Keratinocyte (primary cell): ENCODE measurements at regions not wholly inside any gene's neighbourhood (a gene's known extent, or its start where the extent isn't known, plus 50 kb on each side); places are given as distances from the start of the nearest gene placed in this dataset.

Experiments
- DNase-seq: peaks from one replicate; pipeline ENCODE4 v3.0.0-alpha.2; 2011; ENCODE audit warnings: low read depth, missing footprints, low spot score
- FAIRE-seq: peaks from 2 replicates; lab custom pipeline; 2011; peaks lifted over from hg19 to GRCh38; lab: Jason Lieb, UNC
- H2AFZ ChIP-seq: 2 replicates; pipeline ENCODE4 v1.6.0; 2012; ENCODE audit warnings: low read length, control low read depth, inconsistent platforms; ENCODE audit not compliant: control insufficient read depth
- H3K27ac ChIP-seq: 2 replicates; pipeline ENCODE4 v1.5.1; 2011; ENCODE audit warnings: low read length; ENCODE audit not compliant: control insufficient read depth, insufficient read depth
- H3K27me3 ChIP-seq: 3 replicates; pipeline ENCODE4 v1.6.0; 2011; ENCODE audit warnings: low read length; ENCODE audit not compliant: control insufficient read depth, insufficient read depth; ENCODE audit errors: extremely low read depth
- H3K36me3 ChIP-seq, 2 experiments: 2 replicates in 1 of 2; 3 replicates in 1 of 2; pipeline ENCODE4 v1.5.1; 2011; ENCODE audit warnings: low read length in 2 of 2, mild to moderate bottlenecking in 1 of 2; ENCODE audit not compliant: control insufficient read depth in 2 of 2, insufficient read depth in 2 of 2; ENCODE audit errors: extremely low read depth in 1 of 2
- H3K4me1 ChIP-seq: 3 replicates; pipeline ENCODE4 v1.5.1; 2011; ENCODE audit warnings: low read length; ENCODE audit not compliant: control insufficient read depth, insufficient read depth; ENCODE audit errors: extremely low read depth
- H3K4me2 ChIP-seq: 3 replicates; pipeline ENCODE4 v1.6.0; 2011; ENCODE audit warnings: low read depth, low read length; ENCODE audit not compliant: control insufficient read depth, insufficient read depth; ENCODE audit errors: extremely low read depth
- H3K4me3 ChIP-seq, 3 experiments: fragments of 200-600 bp in 1 of 3; sonication (generic) in 1 of 3; 2 replicates in 2 of 3; 3 replicates in 1 of 3; pipeline ENCODE4 v1.5.1; 2011 to 2016; ENCODE audit warnings: low read length in 3 of 3, mild to moderate bottlenecking in 3 of 3, control low read depth in 2 of 3, inconsistent platforms in 1 of 3, low read depth in 1 of 3, mixed read lengths in 1 of 3, mixed run types in 1 of 3, moderate library complexity in 1 of 3; ENCODE audit not compliant: control insufficient read depth in 2 of 3, insufficient read depth in 2 of 3; ENCODE audit errors: extremely low read depth in 1 of 3
- H3K79me2 ChIP-seq: 2 replicates; pipeline ENCODE4 v1.6.0; 2012; ENCODE audit warnings: low read length; ENCODE audit not compliant: control insufficient read depth, insufficient read depth
- H3K9ac ChIP-seq: 3 replicates; pipeline ENCODE4 v1.6.0; 2011; ENCODE audit warnings: low read length; ENCODE audit not compliant: control insufficient read depth, insufficient read depth; ENCODE audit errors: extremely low read depth
- H3K9me1 ChIP-seq: 3 replicates; pipeline ENCODE4 v1.6.0; 2011; ENCODE audit warnings: low read length; ENCODE audit not compliant: control insufficient read depth, insufficient read depth; ENCODE audit errors: extremely low read depth
- H3K9me3 ChIP-seq: 2 replicates; pipeline ENCODE4 v1.5.1; 2012; ENCODE audit warnings: low read depth, low read length; ENCODE audit not compliant: control insufficient read depth
- H4K20me1 ChIP-seq: 3 replicates; pipeline ENCODE4 v1.6.0; 2011; ENCODE audit warnings: low read length; ENCODE audit not compliant: control insufficient read depth, insufficient read depth; ENCODE audit errors: extremely low read depth
- CTCF ChIP-seq, 3 experiments: IDR thresholded peaks in 1 of 3; conservative IDR thresholded peaks in 1 of 3; optimal IDR thresholded peaks in 1 of 3; 2 replicates in 2 of 3; 3 replicates in 1 of 3; pipeline versions ENCODE3 to v1.5.1; 2011; ENCODE audit warnings: low read length in 3 of 3, mild to moderate bottlenecking in 3 of 3, moderate library complexity in 2 of 3, control low read depth in 1 of 3, inconsistent platforms in 1 of 3; ENCODE audit not compliant: insufficient read depth in 2 of 3; ENCODE audit errors: extremely low read depth in 1 of 3
- EZH2 ChIP-seq: IDR thresholded peaks from one replicate; pipeline ENCODE4 v1.6.1; 2012; ENCODE audit warnings: inconsistent platforms, mild to moderate bottlenecking, low read length, moderate library complexity
- dilution Hi-C: fragments of 300-500 bp; cut with MboI; formaldehyde crosslinking; loops from one replicate; pipeline ENCODE4 v1.7.0; 2020; ENCODE audit warnings: low sequenced_read_pairs; ENCODE audit not compliant: extremely low pct_ligation_motif_present

- no peaks in the 10 kb centered on the region for H3K9me1 ChIP-seq
- H3K4me1 ChIP-seq = no peaks in the 10 kb centered on the region
- no peak for TF ChIP-seq EZH2
- FAIRE-seq (no peak), DNase-seq (no peak)
- H4K20me1 ChIP-seq = no peaks in the 10 kb centered on the region
- no peak overlapping the region for H3K4me2 ChIP-seq
- H3K4me3 ChIP-seq = no peak overlapping the region
- no peak overlapping the region for H3K9ac ChIP-seq
- no peak overlapping the region for H3K27ac ChIP-seq
- H2AFZ ChIP-seq = no peak overlapping the region
- no peaks in the 10 kb centered on the region for H3K27me3 ChIP-seq
- dilution Hi-C loops = no loop called here
- no peaks in the 10 kb centered on the region for H3K79me2 ChIP-seq
- H3K36me3 ChIP-seq = no peaks in the 10 kb centered on the region
- no peaks in the 10 kb centered on the region for H3K9me3 ChIP-seq
Observed at GRCh38 chr6:106003268-106003987, 82.7 kb upstream of the PRDM1 start.

- H3K9me1 ChIP-seq = no peaks in the 10 kb centered on the region
- H3K4me1 ChIP-seq = no peaks in the 10 kb centered on the region
- H4K20me1 ChIP-seq = no peaks in the 10 kb centered on the region
- no peak for FAIRE-seq
- H3K4me3 ChIP-seq = no peak overlapping the region
- no peak overlapping the region for H2AFZ ChIP-seq
- no peaks in the 10 kb centered on the region for H3K79me2 ChIP-seq
- no peaks in the 10 kb centered on the region for H3K27me3 ChIP-seq
- dilution Hi-C loops = no loop called here
- H3K27ac ChIP-seq = no peak overlapping the region
- H3K36me3 ChIP-seq = no peaks in the 10 kb centered on the region
- DNase-seq = no peak
- H3K9ac ChIP-seq = no peak overlapping the region
- TF ChIP-seq EZH2 (no peak), CTCF (optimal IDR thresholded peaks at IDR 0.05 in 1 of 3, IDR thresholded peaks at IDR 0.05 in 1 of 3, conservative IDR thresholded peaks at IDR 0.05 in 1 of 3; ENCODE audit: extremely low read depth in 1 of 3, insufficient read depth in 2 of 3, low read length in 3 of 3) (no peak)
- H3K9me3 ChIP-seq = no peaks in the 10 kb centered on the region
- no peak overlapping the region for H3K4me2 ChIP-seq
Observed at GRCh38 chr6:106002005-106002404, 84.1 kb upstream of the PRDM1 start.

- Histone ChIP-seq H3K9ac (no peak overlapping the region), H3K9me1 (no peaks in the 10 kb centered on the region), H3K4me1 (no peaks in the 10 kb centered on the region), H3K4me2 (no peak overlapping the region), H4K20me1 (no peaks in the 10 kb centered on the region), H3K36me3 (no peaks in the 10 kb centered on the region), H3K4me3 (no peak overlapping the region), H2AFZ (no peak overlapping the region), H3K79me2 (no peaks in the 10 kb centered on the region), H3K9me3 (no peaks in the 10 kb centered on the region), H3K27me3 (no peaks in the 10 kb centered on the region), H3K27ac (no peak overlapping the region)
- dilution Hi-C loops = no loop called here
- FAIRE-seq = no peak
- DNase-seq = no peak
- no peak for TF ChIP-seq EZH2
- no peak for TF ChIP-seq CTCF (optimal IDR thresholded peaks at IDR 0.05 in 1 of 3, IDR thresholded peaks at IDR 0.05 in 1 of 3, conservative IDR thresholded peaks at IDR 0.05 in 1 of 3; ENCODE audit: extremely low read depth in 1 of 3, insufficient read depth in 2 of 3, low read length in 3 of 3)
Observed at GRCh38 chr6:106000935-106001334, 85.2 kb upstream of the PRDM1 start.
